ENCODE measurements at regions not wholly inside any gene's neighbourhood (a gene's known extent, or its start where the extent isn't known, plus 50 kb on each side); places are given as distances from the start of the nearest gene placed in this dataset.

DNA sequence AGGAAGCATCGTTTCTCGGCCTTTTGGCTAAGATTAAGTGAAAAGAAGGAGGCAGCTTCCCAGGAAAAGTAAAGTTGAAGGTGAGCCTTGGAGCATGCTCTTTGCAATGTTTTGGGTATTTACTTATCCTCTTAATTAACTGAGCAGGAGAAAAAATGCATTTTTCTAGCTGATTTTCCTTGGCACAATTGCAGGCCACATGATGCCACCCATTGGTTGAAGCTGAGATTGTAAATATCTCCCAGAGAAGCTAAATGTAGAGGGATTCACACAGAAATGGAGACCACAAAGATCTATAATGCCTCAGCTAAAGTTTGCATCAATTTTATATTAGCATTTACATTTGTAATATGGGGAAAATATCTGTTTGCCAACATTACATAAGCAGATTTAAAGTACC is 294.1 kb downstream of the KCNS3 start:
- DNase-seq, result no peak

GRCh38 chr2:18171191-18172139 is 293.0 kb downstream of the KCNS3 start:
- no peak for DNase-seq

- DNase-seq, result no peak
These were observed 292.2 kb downstream of the KCNS3 start for GRCh38 chr2:18170642-18171041.

GRCh38 chr2:18169893-18170175 is 291.4 kb downstream of the KCNS3 start:
- DNase-seq, result no peak

- DNase-seq, result no peak
These were observed 290.8 kb downstream of the KCNS3 start for GRCh38 chr2:18169121-18169892.

GRCh38 chr2:18167871-18168270 is 289.4 kb downstream of the KCNS3 start:
- no peak for DNase-seq

GRCh38 chr2:18161681-18162080 is 283.2 kb downstream of the KCNS3 start:
- no peak for DNase-seq

DNA sequence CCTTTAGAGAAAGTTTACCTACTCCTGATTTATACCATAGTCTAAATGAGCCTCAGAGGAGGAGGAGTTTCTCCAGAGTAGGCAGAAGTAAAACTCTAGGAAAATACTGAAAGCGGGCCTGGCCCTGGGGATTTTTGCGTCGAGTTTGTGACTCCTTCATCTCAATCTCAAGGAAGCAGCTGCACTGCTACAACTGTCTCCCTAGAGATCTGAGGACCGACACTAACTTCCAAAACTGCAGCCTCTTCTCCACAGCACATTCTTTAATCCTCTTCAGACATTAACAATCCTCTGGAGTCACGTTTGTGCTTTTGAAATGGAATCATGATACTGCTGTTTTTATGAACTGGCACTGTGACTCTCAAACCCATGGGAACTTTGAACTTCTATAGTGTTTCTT is 281.4 kb downstream of the KCNS3 start:
- DNase-seq, result no peak

- DNase-seq, result no peak
These were observed 278.0 kb downstream of the KCNS3 start for GRCh38 chr2:18156421-18156820.

DNA sequence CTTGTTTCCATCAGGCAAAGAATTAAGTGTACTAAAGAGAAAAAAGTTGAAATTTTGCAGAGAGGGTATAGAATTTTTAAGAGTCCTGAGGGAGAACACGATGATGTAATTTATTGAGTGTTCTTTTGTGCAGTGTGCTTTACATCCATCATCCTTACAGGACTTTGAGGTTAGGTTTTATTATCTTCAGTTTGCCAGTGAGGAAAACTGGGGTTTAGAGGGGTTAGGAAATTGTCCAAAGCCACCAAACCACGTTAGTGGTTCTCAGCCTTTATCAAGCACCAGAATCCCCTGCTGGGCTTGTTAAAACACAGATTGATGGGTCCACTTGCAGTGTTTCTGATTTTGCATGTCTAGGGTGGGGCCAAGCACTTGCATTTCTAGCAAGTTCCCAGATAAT is 277.5 kb downstream of the KCNS3 start:
- DNase-seq, result no peak

GRCh38 chr2:18154812-18155211 is 276.3 kb downstream of the KCNS3 start:
- DNase-seq, result no peak

DNA sequence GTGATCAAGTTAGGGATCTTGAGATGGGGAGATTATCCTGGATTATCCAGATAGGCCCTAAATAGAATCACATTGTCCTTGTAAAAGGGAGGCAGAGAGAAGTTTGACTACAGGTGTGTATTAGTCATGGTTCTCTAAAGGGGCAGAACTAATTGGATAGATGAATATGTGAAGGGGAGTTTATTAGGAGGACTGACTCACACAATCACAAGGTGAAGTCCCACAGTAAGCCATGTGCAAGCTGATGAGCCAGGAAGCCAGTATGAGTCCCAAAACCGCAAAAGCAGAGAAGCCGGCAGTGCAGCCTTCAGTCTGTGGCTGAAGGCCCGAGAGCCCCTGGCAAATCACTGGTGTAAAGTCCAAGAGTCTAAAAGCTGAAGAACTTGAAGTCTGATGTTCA is 275.8 kb downstream of the KCNS3 start:
- no peak for DNase-seq

GRCh38 chr2:18153741-18154140 is 275.3 kb downstream of the KCNS3 start:
- no peak for DNase-seq

DNA sequence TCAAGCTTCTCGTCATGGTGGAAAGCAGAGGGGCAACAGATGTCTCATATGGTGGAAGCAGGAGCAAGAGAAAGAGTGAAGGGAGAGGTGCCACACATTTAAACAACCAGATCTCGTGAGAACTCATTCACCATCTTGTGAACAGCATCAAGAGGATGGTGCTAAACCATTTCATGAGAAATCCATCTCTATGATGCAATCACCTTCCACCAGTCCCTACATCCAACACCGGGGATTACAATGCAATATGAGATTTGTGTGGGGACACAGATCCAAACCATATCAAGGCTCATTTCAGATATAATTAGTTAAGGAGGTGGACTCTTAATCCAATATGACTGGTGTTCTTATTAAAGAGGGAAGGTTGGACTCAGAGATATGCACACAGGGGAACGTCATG is 272.8 kb downstream of the KCNS3 start:
- no peak for DNase-seq

DNA sequence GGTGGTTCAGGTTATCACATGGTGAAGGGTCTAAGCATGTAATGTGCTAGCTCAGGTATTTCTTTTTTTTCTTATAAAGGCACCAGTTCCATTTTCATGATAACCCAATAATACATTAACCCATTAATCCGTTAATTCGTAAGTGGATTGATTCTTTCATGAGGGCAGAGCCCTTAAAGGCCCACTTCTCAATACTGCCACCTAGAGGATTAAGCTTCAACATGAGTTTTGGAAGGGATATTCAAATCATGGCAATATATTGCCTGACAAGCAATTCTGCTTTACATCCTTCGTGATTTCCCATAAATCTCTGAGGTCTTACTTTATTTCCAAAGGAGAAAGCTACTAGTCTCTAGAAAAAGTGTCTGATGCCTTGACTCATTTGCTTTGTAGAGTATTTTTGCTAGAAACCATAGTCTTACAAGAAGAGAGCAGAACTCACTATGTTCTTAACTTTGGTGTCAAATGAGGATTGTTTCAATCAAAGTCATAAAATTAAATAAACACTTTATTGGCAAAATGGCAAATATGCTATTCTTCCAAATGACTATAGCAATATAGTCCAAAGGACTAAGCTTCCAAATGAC is 271.3 kb downstream of the KCNS3 start:
- DNase-seq, result no peak

- DNase-seq, result no peak
These were observed 258.5 kb downstream of the KCNS3 start for GRCh38 chr2:18136881-18137475.

- DNase-seq, result no peak
These were observed 254.8 kb downstream of the KCNS3 start for GRCh38 chr2:18133310-18133709.

DNA sequence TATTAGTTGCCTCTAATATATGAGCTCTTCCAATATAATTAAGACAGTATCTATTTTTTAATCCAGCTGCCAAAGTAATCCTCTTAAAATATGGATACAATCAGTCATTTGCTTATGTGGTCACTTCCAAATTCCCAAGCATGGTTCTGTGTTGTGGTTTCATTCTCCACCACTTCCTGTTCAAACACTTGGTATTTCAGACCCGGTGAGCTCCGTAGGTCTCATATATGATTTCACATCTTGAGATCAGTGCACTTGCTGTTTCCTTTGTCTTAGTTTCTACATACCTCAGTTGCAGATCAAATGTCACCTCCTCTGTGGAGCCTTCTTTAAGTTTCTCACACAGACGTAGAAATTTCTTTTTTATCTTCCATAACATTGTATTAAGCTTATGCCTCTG is 254.2 kb downstream of the KCNS3 start:
- DNase-seq, result no peak

DNA sequence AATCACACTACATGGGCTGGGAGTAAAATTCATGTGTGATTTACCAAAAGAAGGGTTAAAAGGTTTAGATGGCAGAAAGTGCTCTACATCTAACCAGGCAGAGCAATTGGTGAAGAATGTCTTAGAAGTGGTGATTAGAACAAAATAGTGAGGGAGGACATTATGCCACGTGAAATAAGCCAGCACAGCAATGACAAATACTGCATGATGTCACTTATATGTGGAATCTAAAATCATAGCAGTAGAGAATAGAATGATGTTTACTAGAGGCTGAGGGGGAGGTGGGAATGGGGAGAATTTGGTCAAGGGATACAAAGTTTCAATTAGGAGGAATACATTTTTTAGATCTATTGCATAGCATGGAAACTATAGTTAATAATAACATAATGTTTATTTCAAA is 253.3 kb downstream of the KCNS3 start:
- DNase-seq, result no peak

DNA sequence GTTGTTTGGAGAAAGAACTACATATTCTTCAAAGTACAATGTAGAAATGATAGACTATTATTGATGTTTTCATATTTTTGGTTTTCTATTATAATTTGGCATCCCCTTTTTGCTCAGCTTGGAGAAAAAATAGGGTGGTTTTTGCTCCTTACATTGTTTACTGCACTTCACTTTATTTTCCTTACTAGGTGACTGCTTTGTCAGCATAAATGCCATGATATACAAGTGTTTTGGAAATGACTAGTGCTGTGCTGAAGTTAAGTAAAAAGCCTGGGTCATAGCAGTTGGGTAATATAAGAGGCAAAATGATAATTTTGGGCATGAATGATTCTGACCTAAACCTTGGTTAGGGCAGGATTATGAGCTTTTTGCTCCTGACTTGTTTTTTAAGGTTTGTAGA is 250.9 kb downstream of the KCNS3 start:
- no peak for DNase-seq

- DNase-seq, result no peak
These were observed 246.8 kb downstream of the KCNS3 start for GRCh38 chr2:18125303-18125702.

DNA sequence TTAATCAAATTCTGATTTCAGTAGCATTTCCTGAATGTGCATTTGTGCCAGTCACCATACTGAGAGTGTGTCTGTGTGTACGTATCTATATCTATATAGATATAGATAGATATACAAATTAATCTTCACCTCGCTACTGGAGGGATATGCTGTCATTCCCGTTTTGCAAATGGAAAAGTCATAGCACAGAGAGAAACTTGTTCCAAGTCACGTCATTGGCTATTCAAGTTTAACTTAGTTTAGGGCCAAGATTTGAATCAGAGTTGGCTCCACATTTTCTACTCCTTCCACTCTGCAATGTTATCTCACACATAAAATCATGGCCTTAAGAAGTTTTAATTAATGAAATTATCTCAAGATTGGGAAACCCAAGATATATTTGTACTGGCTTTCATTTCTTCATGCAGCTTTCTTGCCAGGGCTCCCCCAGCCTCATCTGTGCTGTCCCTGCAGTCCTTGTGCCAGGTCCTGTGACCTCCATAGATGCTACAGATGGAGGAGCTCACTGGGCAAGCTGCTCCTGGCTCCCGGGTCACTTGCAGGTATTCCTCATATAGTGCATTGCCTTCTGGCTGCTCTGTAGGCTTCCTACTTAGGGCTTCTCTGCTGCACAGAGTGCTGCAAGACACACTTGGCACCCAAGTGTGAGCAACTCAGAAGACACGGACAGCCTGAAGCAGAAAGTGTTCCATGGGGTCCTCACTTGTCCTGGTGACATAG is 245.8 kb downstream of the KCNS3 start:
- no peak for DNase-seq

DNA sequence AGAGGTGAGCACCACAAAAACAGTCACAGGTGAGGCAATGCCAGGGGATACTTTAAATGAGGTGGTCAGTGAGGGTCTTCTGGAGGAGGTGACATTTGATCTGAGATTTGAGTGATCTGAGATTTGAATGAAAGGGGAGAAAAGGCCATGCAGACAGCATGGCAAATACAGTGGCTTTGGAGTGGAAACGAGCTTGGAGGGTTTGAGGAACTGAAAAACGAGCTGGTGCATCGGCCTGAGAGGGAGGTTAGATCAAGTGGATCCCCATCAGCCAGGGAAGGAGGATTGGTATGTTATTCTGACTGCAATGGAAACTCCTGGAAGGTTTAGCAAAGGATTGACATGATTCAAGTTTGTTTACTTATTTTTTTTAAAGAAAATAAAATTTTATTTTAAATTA is 245.1 kb downstream of the KCNS3 start:
- DNase-seq, result no peak
